Limb (tissue), 2 donors: ENCODE measurements at regions not wholly inside any gene's neighbourhood (a gene's known extent, or its start where the extent isn't known, plus 50 kb on each side); places are given as distances from the start of the nearest gene placed in this dataset.
"Not testable (repeated sequence)": the region's sequence is repeated elsewhere in the genome, so short reads cannot be mapped to it uniquely, and the experiment has no call there.

Source experiments
- DNase-seq, 2 donors: peaks; one replicate each; pipeline ENCODE4 v3.0.0-alpha.2; 2016; ENCODE audit errors: extremely low spot score in 2 of 2

DNA sequence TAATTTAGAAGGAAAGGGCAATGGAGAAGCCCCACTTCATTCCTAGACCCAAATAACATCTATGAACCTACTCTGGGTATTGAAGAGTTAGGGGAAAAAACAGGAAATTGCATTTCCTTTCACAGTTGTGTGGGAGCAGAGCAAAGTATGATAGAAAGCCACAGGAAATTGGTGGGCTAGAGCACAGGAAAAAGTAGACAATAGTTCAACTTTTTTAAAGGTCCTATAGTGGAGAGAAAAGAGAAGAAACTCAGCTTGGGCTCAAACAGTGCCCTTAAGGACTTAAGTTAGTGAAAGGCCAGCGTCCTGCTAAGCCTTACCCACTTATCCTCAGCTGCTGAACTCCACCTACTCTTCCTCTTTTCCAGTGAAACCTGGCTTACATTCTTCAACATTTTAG is 258.1 kb downstream of the DPY19L2 start:
- DNase-seq: no peak

- no peak for DNase-seq
These were observed 255.8 kb upstream of the AVPR1A start for GRCh38 chr12:63406781-63407180.

DNA sequence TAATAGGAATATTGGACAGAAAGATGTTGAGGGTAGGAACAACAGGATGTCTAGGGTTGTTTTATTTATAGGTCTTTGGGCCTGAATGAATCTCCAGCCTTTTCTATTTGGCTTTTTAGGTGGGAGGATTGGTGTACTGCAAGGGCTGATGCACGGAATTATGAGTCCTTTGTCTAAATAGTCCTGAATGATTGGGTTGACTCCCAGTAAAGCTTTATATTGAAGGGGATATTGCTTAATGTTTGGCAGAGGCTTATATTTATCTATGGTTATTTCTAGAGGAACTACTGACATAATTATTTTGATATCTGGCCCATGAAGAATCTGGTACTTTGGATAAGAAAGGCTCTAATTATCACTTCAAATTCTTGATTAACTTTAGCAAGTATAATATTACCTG is 253.6 kb upstream of the AVPR1A start:
- no peak for DNase-seq

GRCh38 chr12:63403256-63403655 is 252.3 kb upstream of the AVPR1A start:
- DNase-seq: no peak

DNA sequence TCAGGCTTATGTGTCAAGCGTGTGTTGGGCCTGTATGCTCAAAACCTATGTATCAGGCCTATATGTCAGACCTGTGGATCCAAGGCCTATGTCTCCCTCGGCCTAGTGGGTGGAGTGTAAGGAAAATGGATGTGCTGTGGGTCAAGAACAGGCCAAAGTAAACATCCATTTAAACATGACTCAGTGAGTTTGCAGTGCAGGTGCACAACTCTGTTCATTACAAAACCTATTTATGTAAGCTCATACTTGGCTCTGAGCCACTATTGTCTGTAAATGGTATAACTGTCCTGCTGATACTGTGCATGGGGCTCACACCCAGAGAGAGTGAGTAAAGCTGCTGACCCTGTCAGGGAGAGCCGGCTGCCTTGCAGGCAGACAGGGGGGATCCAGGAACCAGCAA is 249.7 kb upstream of the AVPR1A start:
- no peak for DNase-seq

DNA sequence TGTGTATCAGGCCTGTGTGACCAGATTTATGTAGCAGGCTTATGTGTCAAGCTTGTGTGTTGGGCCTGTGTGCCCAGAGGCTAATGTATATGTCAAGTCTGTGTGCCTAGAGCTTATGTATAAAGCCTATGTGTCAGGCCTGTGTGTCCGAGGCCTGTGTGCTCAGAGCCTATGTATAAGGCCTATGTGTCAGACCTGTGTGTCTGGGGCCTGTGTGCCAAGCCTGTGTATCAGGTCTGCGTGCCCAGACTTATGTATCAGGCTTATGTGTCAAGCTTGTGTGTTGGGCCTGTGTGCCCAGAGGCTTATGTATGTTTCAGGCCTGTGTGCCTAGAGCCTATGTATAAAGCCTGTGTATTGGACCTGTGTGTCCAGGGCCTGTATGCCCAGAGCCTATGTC is 249.3 kb upstream of the AVPR1A start:
- DNase-seq: no peak

- no peak for DNase-seq
These were observed 246.8 kb upstream of the AVPR1A start for GRCh38 chr12:63397807-63398206.

GRCh38 chr12:63396135-63396534 is 245.1 kb upstream of the AVPR1A start:
- no peak for DNase-seq

- no peak for DNase-seq
These were observed 244.0 kb upstream of the AVPR1A start for GRCh38 chr12:63394983-63395382.

DNA sequence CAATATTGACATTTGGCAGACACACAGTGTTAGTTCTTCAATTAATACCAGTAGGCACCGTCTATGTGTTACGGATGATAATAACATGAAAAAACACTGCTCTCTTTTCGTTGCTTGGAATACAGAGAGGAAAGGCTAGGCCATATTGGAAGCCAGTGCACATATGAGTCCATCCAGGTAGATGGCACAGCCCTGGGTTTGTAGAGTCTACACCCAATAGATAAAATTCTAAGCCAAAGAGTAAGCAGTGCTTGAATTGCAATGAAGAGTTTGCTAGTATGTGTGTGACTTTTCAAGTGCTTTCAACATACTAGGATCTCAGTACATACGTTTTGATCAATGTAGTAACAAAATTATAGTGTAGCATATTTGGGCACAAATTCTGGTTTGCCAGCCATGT is 243.3 kb upstream of the AVPR1A start:
- DNase-seq: no peak

- DNase-seq: no peak
These were observed 238.2 kb upstream of the AVPR1A start for GRCh38 chr12:63389211-63389610.

DNA sequence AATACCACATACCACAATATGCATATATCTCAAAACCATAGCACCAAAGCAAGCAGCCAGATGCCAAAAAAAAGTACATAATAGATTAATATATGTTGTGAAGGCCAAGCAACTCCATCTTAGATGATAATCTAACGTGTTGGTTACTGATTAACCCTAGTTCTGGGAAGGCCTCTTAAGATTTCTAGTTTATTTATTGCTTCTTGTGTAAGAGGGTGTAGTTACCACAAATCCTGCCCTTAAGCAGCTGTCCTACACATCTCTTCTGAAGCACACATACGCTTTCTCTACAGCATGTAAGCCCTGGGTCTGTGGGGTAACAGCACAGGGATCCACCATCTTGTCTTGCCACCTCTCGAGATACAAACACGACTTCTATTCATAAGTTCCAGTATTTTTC is 236.8 kb upstream of the AVPR1A start:
- DNase-seq: no peak

- DNase-seq: no peak
These were observed 231.9 kb upstream of the AVPR1A start for GRCh38 chr12:63382930-63383329.

- DNase-seq: no peak
These were observed 211.8 kb upstream of the AVPR1A start for GRCh38 chr12:63362791-63363190.

GRCh38 chr12:63362166-63362565 is 211.2 kb upstream of the AVPR1A start:
- DNase-seq: no peak

GRCh38 chr12:63354969-63355368 is 204.0 kb upstream of the AVPR1A start:
- DNase-seq: no peak

DNA sequence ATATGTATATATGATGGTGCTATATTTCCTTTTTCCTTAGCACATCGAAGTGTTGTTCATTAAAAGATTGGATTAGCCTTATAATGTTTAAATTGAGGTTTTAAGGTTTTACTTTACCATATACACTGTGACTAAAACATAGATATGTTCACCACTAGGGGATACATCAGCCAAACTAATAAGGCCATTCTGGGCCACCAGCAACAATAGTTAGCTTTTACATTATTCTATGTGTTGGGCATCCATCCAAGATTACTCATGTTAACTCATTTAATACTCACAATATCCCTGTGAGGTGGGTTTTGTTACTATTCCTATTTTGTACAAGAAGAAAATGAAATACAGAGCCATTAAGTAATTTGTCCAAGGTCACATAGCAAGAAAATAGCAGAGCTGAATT is 202.6 kb upstream of the AVPR1A start:
- DNase-seq: no peak

GRCh38 chr12:63351370-63351769 is 200.4 kb upstream of the AVPR1A start:
- no peak for DNase-seq

GRCh38 chr12:63348556-63348955 is 197.6 kb upstream of the AVPR1A start:
- no peak for DNase-seq

GRCh38 chr12:63337158-63337557 is 186.2 kb upstream of the AVPR1A start:
- DNase-seq: not testable (repeated sequence)

GRCh38 chr12:63326260-63326659 is 175.3 kb upstream of the AVPR1A start:
- DNase-seq: no peak

GRCh38 chr12:63325757-63326156 is 174.8 kb upstream of the AVPR1A start:
- DNase-seq: no peak

- no peak for DNase-seq
These were observed 172.9 kb upstream of the AVPR1A start for GRCh38 chr12:63323942-63324341.

DNA sequence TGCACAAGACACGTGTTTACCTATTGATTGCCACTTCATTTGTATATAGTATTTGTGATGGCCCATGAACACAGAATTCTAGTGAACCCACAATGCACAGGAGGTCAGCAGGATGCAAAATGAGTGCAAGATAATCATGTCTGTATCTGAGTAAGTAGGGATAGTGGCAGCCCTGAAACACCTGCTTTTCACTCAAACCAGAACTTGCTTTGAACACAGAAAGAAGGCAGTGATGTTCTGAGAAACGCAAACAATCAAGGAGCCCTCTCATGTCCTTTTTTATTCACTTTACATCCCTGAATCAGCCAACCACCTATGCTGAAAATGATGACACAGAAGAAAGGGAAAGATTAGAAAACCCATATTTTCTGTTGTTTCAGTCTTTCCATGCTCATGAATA is 170.4 kb upstream of the AVPR1A start:
- DNase-seq: no peak
